CD14-positive monocyte (primary cell): ENCODE measurements at regions not wholly inside any gene's neighbourhood (a gene's known extent, or its start where the extent isn't known, plus 50 kb on each side); places are given as distances from the start of the nearest gene placed in this dataset.

Source experiments
- DNase-seq, 3 donors: peaks; one replicate each; pipeline ENCODE4 v3.0.0-alpha.2; 2011 to 2022
- H2AFZ ChIP-seq: 2 replicates; pipeline ENCODE4 v1.6.0; 2012; ENCODE audit warnings: mild to moderate bottlenecking, low read depth, low read length, inconsistent platforms; ENCODE audit not compliant: insufficient read depth, poor library complexity, severe bottlenecking
- H3K27ac ChIP-seq, 2 donors: 1 replicate in 1 of 2; 2 replicates in 1 of 2; pipeline ENCODE4 v1.5.1; 2012 to 2013; ENCODE audit warnings: low read length in 2 of 2, control low read depth in 1 of 2, inconsistent platforms in 1 of 2, low read depth in 1 of 2, mild to moderate bottlenecking in 1 of 2
- H3K27me3 ChIP-seq, 2 donors: one replicate each; pipeline versions ENCODE4 v1.6.0 to v1.6.1; 2011 to 2013; ENCODE audit warnings: low read length in 2 of 2; ENCODE audit not compliant: control insufficient read depth in 2 of 2, insufficient read depth in 2 of 2
- H3K36me3 ChIP-seq, 2 donors: replicated peaks in 1 of 2; 1 replicate in 1 of 2; 2 replicates in 1 of 2; pipeline versions ENCODE4 v1.5.1 to v1.6.1; 2012 to 2013; ENCODE audit warnings: low read length in 2 of 2, control low read depth in 1 of 2, inconsistent platforms in 1 of 2, mild to moderate bottlenecking in 1 of 2; ENCODE audit not compliant: insufficient read depth in 2 of 2, control insufficient read depth in 1 of 2
- H3K4me1 ChIP-seq, 2 donors: 1 replicate in 1 of 2; 2 replicates in 1 of 2; pipeline versions ENCODE4 v1.5.1 to v1.6.1; 2012 to 2013; ENCODE audit warnings: low read length in 2 of 2, control low read depth in 1 of 2, inconsistent platforms in 1 of 2, mild to moderate bottlenecking in 1 of 2, moderate library complexity in 1 of 2; ENCODE audit not compliant: insufficient read depth in 2 of 2, control insufficient read depth in 1 of 2
- H3K4me2 ChIP-seq: replicated peaks from 2 replicates; pipeline ENCODE3; 2012; ENCODE audit warnings: low read length, moderate library complexity, mild to moderate bottlenecking; ENCODE audit not compliant: poor library complexity, severe bottlenecking; ENCODE audit errors: extremely low read depth
- H3K4me3 ChIP-seq, 3 experiments: fragments of 200-600 bp in 1 of 3; sonication (generic) in 1 of 3; replicated peaks in 1 of 3; 1 replicate in 2 of 3; 2 replicates in 1 of 3; pipeline ENCODE4 v1.5.1; 2011 to 2013; ENCODE audit warnings: low read length in 3 of 3, mild to moderate bottlenecking in 3 of 3, control low read depth in 2 of 3, low read depth in 2 of 3, inconsistent platforms in 1 of 3, moderate library complexity in 1 of 3
- H3K79me2 ChIP-seq: 2 replicates; pipeline ENCODE4 v1.6.0; 2012; ENCODE audit warnings: mild to moderate bottlenecking, control low read depth, inconsistent platforms, low read length, moderate library complexity; ENCODE audit not compliant: insufficient read depth
- H3K9ac ChIP-seq: 2 replicates; pipeline ENCODE4 v1.6.0; 2017; ENCODE audit warnings: low read length, mild to moderate bottlenecking; ENCODE audit not compliant: insufficient read depth, poor library complexity, severe bottlenecking
- H3K9me3 ChIP-seq, 2 donors: replicated peaks in 1 of 2; 1 replicate in 1 of 2; 2 replicates in 1 of 2; pipeline versions ENCODE4 v1.5.1 to v1.6.1; 2012 to 2013; ENCODE audit warnings: low read length in 2 of 2, control low read depth in 1 of 2; ENCODE audit not compliant: control insufficient read depth in 1 of 2, insufficient read depth in 1 of 2
- H4K20me1 ChIP-seq: 2 replicates; pipeline ENCODE4 v1.6.0; 2012; ENCODE audit warnings: mild to moderate bottlenecking, low read length, control low read depth, moderate library complexity; ENCODE audit not compliant: insufficient read depth
- H3K27ac Mint-ChIP-seq, 7 donors: one replicate each; pipeline ENCODE4 v1.8.0; 2020; ENCODE audit warnings: mild to moderate bottlenecking in 7 of 7, mixed read lengths in 7 of 7, moderate library complexity in 6 of 7, inconsistent platforms in 2 of 7
- H3K27me3 Mint-ChIP-seq, 3 donors: one replicate each; pipeline ENCODE4 v1.8.0; 2021 to 2022; ENCODE audit warnings: low read depth in 3 of 3, mild to moderate bottlenecking in 3 of 3, mixed read lengths in 3 of 3, moderate library complexity in 3 of 3, inconsistent platforms in 1 of 3
- H3K36me3 Mint-ChIP-seq, 2 donors: one replicate each; pipeline ENCODE4 v1.8.0; 2020; ENCODE audit warnings: mixed read lengths in 2 of 2, inconsistent platforms in 1 of 2, mild to moderate bottlenecking in 1 of 2
- H3K4me1 Mint-ChIP-seq: one replicate; pipeline ENCODE4 v1.8.0; 2020; ENCODE audit warnings: mild to moderate bottlenecking, mixed read lengths
- H3K4me3 Mint-ChIP-seq, 2 donors: one replicate each; pipeline ENCODE4 v1.8.0; 2020; ENCODE audit warnings: mild to moderate bottlenecking in 2 of 2, mixed read lengths in 2 of 2, moderate library complexity in 1 of 2
- H3K9me3 Mint-ChIP-seq, 7 donors: one replicate each; pipeline ENCODE4 v1.8.0; 2020 to 2022; ENCODE audit warnings: mixed read lengths in 7 of 7, mild to moderate bottlenecking in 6 of 7, moderate library complexity in 6 of 7, inconsistent platforms in 2 of 7
- WGBS: methylation state at CpG from one replicate; pipeline ENCODE4 v1.1.5; 2013; ENCODE audit warnings: missing lambda C conversion rate; ENCODE audit not compliant: insufficient coverage; 5-methylcytosine and 5-hydroxymethylcytosine counted together
- intact Hi-C, 2 donors: fragments of 100-400 bp; cut with micrococcal nuclease; formaldehyde crosslinking; loops; one replicate each; pipeline versions ENCODE4 v1.15.0 to v1.15.1; 2023
- TF ChIP-seq, protein P1 (sequence below): fragments of 200-600 bp; IDR thresholded peaks from one replicate; pipeline ENCODE4 v1.8.0; 2022; ENCODE audit warnings: antibody characterized with exemption, mild to moderate bottlenecking

DNA sequence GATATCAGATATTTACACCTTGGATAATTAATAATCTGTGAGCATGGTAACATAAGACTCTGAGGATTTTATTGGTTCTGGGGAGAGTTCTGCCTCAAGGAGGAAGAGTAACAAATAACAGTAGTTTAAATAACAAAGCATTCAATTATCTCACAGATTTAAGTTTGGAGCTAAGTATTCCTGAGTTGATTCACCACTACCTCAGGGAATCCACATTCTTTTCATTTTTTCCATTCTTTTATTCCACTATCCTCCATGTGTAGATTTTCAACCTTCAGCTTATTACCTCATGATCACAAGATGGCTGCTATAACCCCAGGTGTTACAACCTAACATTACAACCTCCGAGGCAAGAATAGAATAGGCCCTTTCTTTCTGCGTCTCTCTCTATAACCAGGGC is 252.2 kb upstream of the TOX3 start:
- 100% methylated on average over 1 of the region's 2 CpGs for WGBS
- H3K36me3 ChIP-seq = no peaks in the 10 kb centered on the region

DNA sequence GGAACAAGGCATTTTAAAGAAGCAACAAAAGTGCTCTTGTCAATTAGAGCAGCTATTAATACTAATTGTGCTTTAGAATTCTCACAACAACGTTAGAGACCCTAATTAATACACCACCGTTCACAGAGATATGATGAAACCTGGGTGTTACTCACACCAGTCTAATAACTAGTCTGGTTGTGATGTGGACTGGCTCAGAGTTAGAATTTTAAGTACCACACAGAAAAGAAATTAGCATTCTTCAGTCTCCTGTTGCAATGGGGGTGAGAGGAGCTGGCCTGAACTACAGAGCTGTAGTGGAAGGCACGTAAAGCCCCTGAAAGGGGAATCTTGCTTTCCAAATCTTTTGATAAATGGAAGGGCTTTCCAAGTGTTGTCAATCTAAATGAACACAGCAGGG is 240.8 kb upstream of the TOX3 start:
- Histone ChIP-seq H3K4me3 (no peak overlapping the region), H3K79me2 (no peaks in the 10 kb centered on the region), H3K4me1 (no peaks in the 10 kb centered on the region), H3K27ac (no peak overlapping the region), H3K27me3 (no peaks in the 10 kb centered on the region), H3K9me3 (peaks cover 0 to 4% of the 10 kb centered on the region in 2 donors), H2AFZ (no peak overlapping the region), H4K20me1 (no peaks in the 10 kb centered on the region), H3K9ac (no peak overlapping the region), H3K4me2 (no peak overlapping the region), H3K36me3 (no peaks in the 10 kb centered on the region)
- Mint-ChIP-seq H3K9me3 (peaks cover 0 to 6% (median 2%) of the 10 kb centered on the region in 7 donors), H3K4me1 (no peaks in the 10 kb centered on the region), H3K4me3 (no peak overlapping the region), H3K27ac (no peak overlapping the region), H3K27me3 (peaks cover 0 to 3% (median 0%) of the 10 kb centered on the region in 3 donors), H3K36me3 (no peaks in the 10 kb centered on the region)
- DNase-seq = no peak
- 100% methylated on average over 1 of the region's 3 CpGs for WGBS
- intact Hi-C loops = no loop called here
- TF ChIP-seq, protein P1, sequence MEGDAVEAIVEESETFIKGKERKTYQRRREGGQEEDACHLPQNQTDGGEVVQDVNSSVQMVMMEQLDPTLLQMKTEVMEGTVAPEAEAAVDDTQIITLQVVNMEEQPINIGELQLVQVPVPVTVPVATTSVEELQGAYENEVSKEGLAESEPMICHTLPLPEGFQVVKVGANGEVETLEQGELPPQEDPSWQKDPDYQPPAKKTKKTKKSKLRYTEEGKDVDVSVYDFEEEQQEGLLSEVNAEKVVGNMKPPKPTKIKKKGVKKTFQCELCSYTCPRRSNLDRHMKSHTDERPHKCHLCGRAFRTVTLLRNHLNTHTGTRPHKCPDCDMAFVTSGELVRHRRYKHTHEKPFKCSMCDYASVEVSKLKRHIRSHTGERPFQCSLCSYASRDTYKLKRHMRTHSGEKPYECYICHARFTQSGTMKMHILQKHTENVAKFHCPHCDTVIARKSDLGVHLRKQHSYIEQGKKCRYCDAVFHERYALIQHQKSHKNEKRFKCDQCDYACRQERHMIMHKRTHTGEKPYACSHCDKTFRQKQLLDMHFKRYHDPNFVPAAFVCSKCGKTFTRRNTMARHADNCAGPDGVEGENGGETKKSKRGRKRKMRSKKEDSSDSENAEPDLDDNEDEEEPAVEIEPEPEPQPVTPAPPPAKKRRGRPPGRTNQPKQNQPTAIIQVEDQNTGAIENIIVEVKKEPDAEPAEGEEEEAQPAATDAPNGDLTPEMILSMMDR = no peak

More for the DNA sequence above, 252.2 kb upstream of the TOX3 start:
- Mint-ChIP-seq H3K4me1 (no peaks in the 10 kb centered on the region), H3K36me3 (no peaks in the 10 kb centered on the region), H3K9me3 (peaks cover 8 to 15% (median 13%) of the 10 kb centered on the region in 7 donors), H3K4me3 (no peak overlapping the region), H3K27me3 (peaks cover 0 to 3% (median 0%) of the 10 kb centered on the region in 3 donors), H3K27ac (no peak overlapping the region)
- no peak overlapping the region for H3K9ac ChIP-seq
- no peak overlapping the region for H2AFZ ChIP-seq
- no peaks in the 10 kb centered on the region for H3K4me1 ChIP-seq
- H3K4me2 ChIP-seq = no peak overlapping the region
- intact Hi-C loops = no loop called here
- H3K27me3 ChIP-seq = no peaks in the 10 kb centered on the region
- no peak overlapping the region for H3K4me3 ChIP-seq
- H3K27ac ChIP-seq = no peak overlapping the region
- H4K20me1 ChIP-seq = no peaks in the 10 kb centered on the region
- DNase-seq = no peak
- H3K9me3 ChIP-seq = peaks cover 8 to 9% of the 10 kb centered on the region in 2 donors
- H3K79me2 ChIP-seq = no peaks in the 10 kb centered on the region
- TF ChIP-seq, protein P1 = no peak
